ENCODE measurements at regions not wholly inside any gene's neighbourhood (a gene's known extent, or its start where the extent isn't known, plus 50 kb on each side); places are given as distances from the start of the nearest gene placed in this dataset.
A peak's percentile ranks its signal among the peaks of the same experiment; 100 is the strongest.
"Not testable (repeated sequence)": the region's sequence is repeated elsewhere in the genome, so short reads cannot be mapped to it uniquely, and the experiment has no call there.

GRCh38 chr2:176914371-176914770 is 298.2 kb upstream of the HNRNPA3 start:
- no peak overlapping the region for H3K27ac Mint-ChIP-seq
- H3K36me3 Mint-ChIP-seq (ENCODE audit: low read depth) = no peaks in the 10 kb centered on the region
- H3K27me3 Mint-ChIP-seq (ENCODE audit: low read depth) = peaks cover 9% of the 10 kb centered on the region
- H3K9me3 Mint-ChIP-seq = no peaks in the 10 kb centered on the region
- no peak overlapping the region for H3K4me3 Mint-ChIP-seq
- H3K4me1 Mint-ChIP-seq (ENCODE audit: low read depth) = peaks cover 5% of the 10 kb centered on the region
- DNase-seq (ENCODE audit: low spot score) = no peak

DNA sequence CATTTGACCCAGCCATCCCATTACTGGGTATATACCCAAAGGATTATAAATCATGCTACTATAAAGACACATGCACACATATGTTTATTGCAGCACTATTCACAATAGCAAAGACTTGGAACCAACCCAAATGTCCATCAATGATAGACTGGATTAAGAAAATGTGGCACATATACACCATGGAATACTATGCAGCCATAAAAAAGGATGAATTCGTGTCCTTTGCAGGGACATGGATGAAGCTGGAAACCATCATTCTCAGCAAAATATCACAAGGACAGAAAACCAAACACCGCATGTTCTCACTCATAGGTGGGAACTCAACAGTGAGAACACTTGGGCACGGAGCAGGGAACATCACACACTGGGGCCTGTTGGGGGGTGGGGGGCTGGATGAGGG is 290.0 kb upstream of the HNRNPA3 start:
- not testable (repeated sequence) for H3K36me3 Mint-ChIP-seq (ENCODE audit: low read depth); H3K4me1 Mint-ChIP-seq (ENCODE audit: low read depth)
- H3K27me3 Mint-ChIP-seq (ENCODE audit: low read depth) = peaks cover 21% of the 10 kb centered on the region

GRCh38 chr2:176923205-176923604 is 289.4 kb upstream of the HNRNPA3 start:
- Mint-ChIP-seq H3K9me3 (no peaks in the 10 kb centered on the region), H3K4me1 (ENCODE audit: low read depth) (no peaks in the 10 kb centered on the region)

More for the DNA sequence above, 290.0 kb upstream of the HNRNPA3 start:
- not testable (repeated sequence) for H3K9me3 Mint-ChIP-seq; DNase-seq (ENCODE audit: low spot score); H3K4me3 Mint-ChIP-seq; H3K27ac Mint-ChIP-seq

DNA sequence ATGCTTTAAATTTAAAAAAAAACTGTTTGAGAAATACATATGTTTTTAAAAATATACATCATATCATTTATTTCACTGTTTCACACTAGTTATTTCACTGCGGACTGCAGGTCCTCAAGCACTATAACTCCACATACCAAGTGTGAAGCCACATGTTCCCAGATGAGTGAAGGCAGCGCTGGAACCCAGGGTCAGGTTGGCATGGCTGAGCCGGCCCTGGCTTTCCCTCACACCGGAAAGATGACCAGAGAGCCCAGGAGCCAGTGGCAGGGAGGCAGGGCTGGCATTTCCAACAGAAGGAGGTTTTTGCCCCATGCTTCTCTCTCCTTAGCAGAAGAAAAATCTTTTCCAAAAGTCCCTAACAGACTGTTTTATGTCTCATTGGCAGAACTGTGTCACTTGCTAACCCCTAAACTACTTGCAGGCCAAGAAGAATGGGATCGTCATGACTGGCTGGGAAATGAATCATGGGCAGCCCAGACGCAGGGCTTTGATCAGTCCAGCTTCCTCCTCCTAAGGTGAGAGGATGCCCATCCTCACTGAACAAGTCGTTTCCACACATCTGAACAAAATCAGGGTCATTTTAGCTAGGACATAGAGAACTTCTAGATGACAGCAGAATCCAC is 287.6 kb upstream of the HNRNPA3 start:
- H3K27me3 Mint-ChIP-seq (ENCODE audit: low read depth) = peaks cover 19% of the 10 kb centered on the region
- DNase-seq (ENCODE audit: low spot score) = no peak
- H3K27ac Mint-ChIP-seq = no peak overlapping the region
- H3K9me3 Mint-ChIP-seq = peaks cover 8% of the 10 kb centered on the region
- no peaks in the 10 kb centered on the region for H3K4me1 Mint-ChIP-seq (ENCODE audit: low read depth)
- H3K36me3 Mint-ChIP-seq (ENCODE audit: low read depth) = peaks cover 2% of the 10 kb centered on the region
- H3K4me3 Mint-ChIP-seq = no peak overlapping the region

More at GRCh38 chr2:176923205-176923604, 289.4 kb upstream of the HNRNPA3 start:
- no peak overlapping the region for H3K27ac Mint-ChIP-seq
- no peaks in the 10 kb centered on the region for H3K36me3 Mint-ChIP-seq (ENCODE audit: low read depth)
- peaks cover 21% of the 10 kb centered on the region for H3K27me3 Mint-ChIP-seq (ENCODE audit: low read depth)
- H3K4me3 Mint-ChIP-seq = no peak overlapping the region
- DNase-seq (ENCODE audit: low spot score) = no peak

- no peak for DNase-seq (ENCODE audit: low spot score)
- peaks cover 4% of the 10 kb centered on the region for H3K36me3 Mint-ChIP-seq (ENCODE audit: low read depth)
- peaks cover 9% of the 10 kb centered on the region for H3K27me3 Mint-ChIP-seq (ENCODE audit: low read depth)
- H3K27ac Mint-ChIP-seq = no peak overlapping the region
- peaks cover 8% of the 10 kb centered on the region for H3K4me1 Mint-ChIP-seq (ENCODE audit: low read depth)
- H3K4me3 Mint-ChIP-seq = no peak overlapping the region
- peaks cover 8% of the 10 kb centered on the region for H3K9me3 Mint-ChIP-seq
Observed at GRCh38 chr2:176926453-176926852, 286.1 kb upstream of the HNRNPA3 start.

- H3K9me3 Mint-ChIP-seq; H3K36me3 Mint-ChIP-seq (ENCODE audit: low read depth): not testable (repeated sequence)
- peaks cover 24% of the 10 kb centered on the region for H3K4me1 Mint-ChIP-seq (ENCODE audit: low read depth)
Observed at GRCh38 chr2:176929387-176929786, 283.2 kb upstream of the HNRNPA3 start.

DNA sequence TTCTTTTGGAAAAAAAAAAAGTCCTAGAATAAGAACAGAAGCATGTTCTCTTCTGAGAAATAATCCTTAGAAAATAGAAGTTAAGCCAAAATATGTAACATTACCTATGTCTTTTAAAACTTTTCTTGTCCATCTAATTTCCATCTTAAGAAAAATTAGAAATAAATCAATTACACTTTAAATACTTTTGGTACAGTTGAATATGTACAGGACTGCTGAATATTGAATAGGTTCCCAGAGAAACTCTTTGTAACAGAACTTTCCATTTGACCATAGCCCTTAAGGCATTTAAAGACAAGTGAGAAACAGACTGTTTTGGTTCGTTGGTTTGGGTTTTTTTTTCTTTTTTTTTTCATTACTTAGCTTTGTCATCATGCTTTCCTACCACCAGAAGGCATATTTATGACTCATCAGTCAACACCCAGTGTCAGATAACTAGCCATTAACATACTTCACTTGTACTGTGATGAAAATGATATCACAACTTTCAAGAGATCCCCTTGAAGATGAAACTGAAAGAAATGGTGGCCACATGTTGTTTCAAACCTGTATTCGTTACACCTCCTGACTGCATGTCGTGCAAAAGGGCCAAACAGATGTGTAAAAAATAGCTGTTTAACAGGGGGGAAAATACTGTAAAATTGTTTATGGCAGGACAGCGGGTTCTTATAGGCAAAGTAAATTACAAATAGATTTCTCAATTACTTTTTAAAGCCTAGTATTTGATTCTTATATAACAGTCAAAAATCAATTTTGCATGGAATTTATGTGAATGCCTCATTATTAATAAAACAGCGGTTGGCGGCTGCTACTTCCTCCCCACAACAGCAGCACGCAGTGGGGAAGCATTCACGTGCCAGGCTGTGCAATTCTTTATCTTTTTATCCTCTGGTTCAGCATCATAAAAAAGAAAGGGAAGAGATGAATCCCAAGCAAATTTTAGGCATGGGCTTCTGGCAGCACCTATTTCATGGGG is 280.7 kb upstream of the HNRNPA3 start:
- peak overlapping the region; percentile 96 for H3K27ac Mint-ChIP-seq

More at GRCh38 chr2:176929387-176929786, 283.2 kb upstream of the HNRNPA3 start:
- H3K27me3 Mint-ChIP-seq (ENCODE audit: low read depth); H3K27ac Mint-ChIP-seq; H3K4me3 Mint-ChIP-seq; DNase-seq (ENCODE audit: low spot score): not testable (repeated sequence)

GRCh38 chr2:176934131-176934530 is 278.5 kb upstream of the HNRNPA3 start:
- no peak overlapping the region for H3K4me3 Mint-ChIP-seq
- no peak for DNase-seq (ENCODE audit: low spot score)

More for the DNA sequence above, 280.7 kb upstream of the HNRNPA3 start:
- Mint-ChIP-seq H3K36me3 (ENCODE audit: low read depth) (peaks cover 7% of the 10 kb centered on the region), H3K4me3 (peak overlapping the region; percentile 67), H3K9me3 (peaks cover 8% of the 10 kb centered on the region), H3K4me1 (ENCODE audit: low read depth) (peaks cover 29% of the 10 kb centered on the region), H3K27me3 (ENCODE audit: low read depth) (peaks cover 6% of the 10 kb centered on the region)
- DNase-seq (ENCODE audit: low spot score) = peak; percentile 55

DNA sequence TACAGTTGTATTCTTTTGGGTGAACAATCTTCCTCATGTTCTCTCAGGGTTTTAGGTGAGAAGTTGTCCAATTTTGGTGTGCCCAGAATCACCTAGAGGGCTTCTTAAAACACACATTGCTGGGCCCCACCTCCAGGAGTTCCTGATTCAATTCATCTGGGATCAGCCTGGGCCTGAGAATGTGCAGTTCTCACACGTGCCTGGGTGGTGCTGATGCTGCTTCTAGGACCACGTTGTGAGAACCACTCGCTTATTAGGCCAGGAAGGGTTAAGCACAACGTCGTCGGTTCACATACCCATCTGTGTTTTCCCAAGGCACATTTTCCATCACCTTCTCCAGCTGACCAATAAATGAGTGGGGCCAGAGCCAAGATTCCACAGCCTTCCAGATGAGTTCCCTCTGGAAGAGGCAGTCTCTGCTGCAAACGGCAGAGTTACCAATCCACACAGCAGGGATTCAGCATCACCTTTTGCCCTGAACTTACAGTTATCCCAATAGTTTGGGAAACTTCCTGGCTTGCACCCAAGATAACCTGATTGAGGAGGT is 277.7 kb upstream of the HNRNPA3 start:
- peaks cover 5% of the 10 kb centered on the region for H3K36me3 Mint-ChIP-seq (ENCODE audit: low read depth)
- no peak overlapping the region for H3K27ac Mint-ChIP-seq
- H3K9me3 Mint-ChIP-seq = no peaks in the 10 kb centered on the region
- DNase-seq (ENCODE audit: low spot score) = no peak
- peaks cover 43% of the 10 kb centered on the region for H3K4me1 Mint-ChIP-seq (ENCODE audit: low read depth)
- peaks cover 3% of the 10 kb centered on the region for H3K27me3 Mint-ChIP-seq (ENCODE audit: low read depth)
- H3K4me3 Mint-ChIP-seq = no peak overlapping the region

More at GRCh38 chr2:176934131-176934530, 278.5 kb upstream of the HNRNPA3 start:
- Mint-ChIP-seq H3K27ac (no peak overlapping the region), H3K36me3 (ENCODE audit: low read depth) (peaks cover 7% of the 10 kb centered on the region), H3K4me1 (ENCODE audit: low read depth) (peaks cover 43% of the 10 kb centered on the region), H3K9me3 (peaks cover 6% of the 10 kb centered on the region), H3K27me3 (ENCODE audit: low read depth) (peaks cover 3% of the 10 kb centered on the region)

DNA sequence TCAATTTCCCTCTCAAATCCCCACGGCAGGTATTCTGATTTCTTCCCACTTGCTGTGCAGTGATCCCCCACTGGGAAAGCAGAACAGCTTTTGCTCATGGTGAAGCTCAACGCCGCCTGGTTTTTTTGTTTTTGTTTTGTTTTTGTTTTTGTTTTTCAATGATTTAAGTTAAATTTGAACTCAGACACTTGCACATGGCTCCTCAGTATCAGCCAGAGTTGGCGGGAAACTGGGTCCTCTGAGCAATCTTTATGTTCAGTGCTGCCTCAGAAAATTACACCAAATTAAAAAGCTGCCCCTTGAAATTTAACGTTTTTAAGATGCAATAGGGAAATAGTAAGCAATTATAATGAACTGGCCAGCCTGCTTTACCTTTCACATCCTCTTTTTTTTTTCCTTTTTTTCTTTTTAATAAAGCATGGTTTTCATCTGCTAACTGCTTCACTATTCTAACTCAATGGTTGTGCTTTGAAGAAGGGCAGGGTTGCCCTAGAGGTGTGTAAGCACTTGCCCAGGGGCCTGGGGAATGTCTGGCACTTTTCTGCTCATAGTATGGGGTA is 277.0 kb upstream of the HNRNPA3 start:
- Mint-ChIP-seq H3K4me3 (no peak overlapping the region), H3K4me1 (ENCODE audit: low read depth) (peaks cover 41% of the 10 kb centered on the region), H3K27ac (no peak overlapping the region), H3K9me3 (no peaks in the 10 kb centered on the region), H3K27me3 (ENCODE audit: low read depth) (peaks cover 7% of the 10 kb centered on the region), H3K36me3 (ENCODE audit: low read depth) (peaks cover 3% of the 10 kb centered on the region)
- no peak for DNase-seq (ENCODE audit: low spot score)

DNA sequence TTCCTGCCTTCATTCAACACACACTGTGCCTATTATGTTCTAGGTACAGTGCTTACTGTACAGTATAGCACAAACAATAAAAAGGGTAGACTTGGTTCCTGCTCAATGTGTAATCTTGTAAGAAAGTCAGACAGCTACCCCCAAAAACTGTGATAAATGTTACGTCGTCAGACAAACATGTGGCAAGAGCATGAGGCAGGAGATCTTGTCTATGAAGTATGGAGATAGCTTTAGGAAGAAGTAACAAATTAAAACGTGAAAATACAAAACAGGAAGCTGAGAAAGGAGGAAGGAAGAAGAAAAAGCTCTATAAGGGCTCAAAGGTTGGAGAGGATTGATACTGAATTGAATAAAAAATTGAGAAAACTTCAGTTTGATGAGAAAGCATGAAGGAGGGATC is 276.2 kb upstream of the HNRNPA3 start:
- Mint-ChIP-seq H3K27ac (no peak overlapping the region), H3K9me3 (no peaks in the 10 kb centered on the region), H3K36me3 (ENCODE audit: low read depth) (peaks cover 3% of the 10 kb centered on the region), H3K4me1 (ENCODE audit: low read depth) (peaks cover 39% of the 10 kb centered on the region), H3K4me3 (no peak overlapping the region), H3K27me3 (ENCODE audit: low read depth) (peaks cover 12% of the 10 kb centered on the region)
- no peak for DNase-seq (ENCODE audit: low spot score)

- no peak for DNase-seq (ENCODE audit: low spot score)
- Mint-ChIP-seq H3K27me3 (ENCODE audit: low read depth) (peaks cover 16% of the 10 kb centered on the region), H3K27ac (no peak overlapping the region), H3K4me1 (ENCODE audit: low read depth) (peaks cover 4% of the 10 kb centered on the region), H3K4me3 (no peak overlapping the region), H3K9me3 (peaks cover under 1% of the 10 kb centered on the region), H3K36me3 (ENCODE audit: low read depth) (no peaks in the 10 kb centered on the region)
Observed at GRCh38 chr2:176944998-176945397, 267.6 kb upstream of the HNRNPA3 start.

DNA sequence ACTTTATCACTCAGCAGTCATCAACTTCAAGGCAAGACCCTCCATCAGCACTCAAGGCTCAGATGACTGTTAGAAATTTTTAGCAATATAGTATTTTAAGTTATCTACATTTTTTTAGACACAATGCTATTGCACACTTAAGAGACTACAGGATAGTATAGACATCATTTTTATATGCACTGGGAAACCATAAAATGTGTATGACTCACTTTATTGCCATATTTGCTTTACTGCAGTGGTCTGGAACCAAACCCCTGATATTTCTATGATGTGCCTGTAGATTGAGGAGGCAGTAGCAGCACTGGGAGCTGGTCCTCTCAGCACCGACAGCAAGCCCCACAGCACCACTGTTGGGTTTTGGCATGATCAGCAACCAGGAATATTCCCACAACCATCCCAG is 264.8 kb upstream of the HNRNPA3 start:
- H3K27ac Mint-ChIP-seq = no peak overlapping the region
- H3K27me3 Mint-ChIP-seq (ENCODE audit: low read depth) = peaks cover 10% of the 10 kb centered on the region
- H3K4me1 Mint-ChIP-seq (ENCODE audit: low read depth) = no peaks in the 10 kb centered on the region
- H3K9me3 Mint-ChIP-seq = peaks cover 6% of the 10 kb centered on the region
- H3K36me3 Mint-ChIP-seq (ENCODE audit: low read depth) = no peaks in the 10 kb centered on the region
- no peak for DNase-seq (ENCODE audit: low spot score)
- H3K4me3 Mint-ChIP-seq = no peak overlapping the region

DNA sequence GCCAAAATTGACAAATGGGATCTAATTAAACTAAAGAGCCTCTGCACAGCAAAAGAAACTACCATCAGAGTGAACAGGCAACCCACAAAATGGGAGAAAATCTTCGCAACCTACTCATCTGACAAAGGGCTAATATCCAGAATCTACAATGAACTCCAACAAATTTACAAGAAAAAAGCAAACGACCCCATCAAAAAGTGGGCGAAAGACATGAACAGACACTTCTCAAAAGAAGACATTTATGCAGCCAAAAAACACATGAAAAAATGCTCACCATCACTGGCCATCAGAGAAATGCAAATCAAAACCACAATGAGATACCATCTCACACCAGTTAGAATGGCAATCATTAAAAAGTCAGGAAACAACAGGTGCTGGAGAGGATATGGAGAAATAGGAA is 261.4 kb upstream of the HNRNPA3 start:
- not testable (repeated sequence) for H3K4me1 Mint-ChIP-seq (ENCODE audit: low read depth); H3K36me3 Mint-ChIP-seq (ENCODE audit: low read depth); H3K27ac Mint-ChIP-seq; H3K4me3 Mint-ChIP-seq; H3K9me3 Mint-ChIP-seq; DNase-seq (ENCODE audit: low spot score)
- H3K27me3 Mint-ChIP-seq (ENCODE audit: low read depth) = peaks cover 17% of the 10 kb centered on the region

All from T-helper 2 cell treated with Interferon-gamma antibody and Interleukin-4, amounts not matched to agents 5 μg/mL and 100 μg/mL, for 36 hours (primary cell).